B cell (primary cell): ENCODE measurements at regions not wholly inside any gene's neighbourhood (a gene's known extent, or its start where the extent isn't known, plus 50 kb on each side); places are given as distances from the start of the nearest gene placed in this dataset.

Source experiments
- ATAC-seq: fragments of 200-7000 bp; cut with Tn5 transposase; one replicate; pipeline ENCODE4 v1.10.0; 2021; ENCODE audit warnings: low read depth, mild to moderate bottlenecking, moderate number of reproducible peaks, moderate library complexity
- CTCF ChIA-PET: fragments of 350-600 bp; sonication (Branson Sonifier 250); formaldehyde crosslinking; loops from one replicate; lab custom pipeline; 2021; ENCODE audit warnings: antibody characterized with exemption, inconsistent platforms; lab: Charles Lee
- POLR2A ChIA-PET: fragments of 350-600 bp; sonication (Branson Sonifier 250); formaldehyde crosslinking; loops from one replicate; lab custom pipeline; 2021; ENCODE audit warnings: antibody characterized with exemption; lab: Charles Lee
- DNase-seq: peaks from one replicate; pipeline ENCODE4 v3.0.0; 2013
- H2AFZ ChIP-seq: 2 replicates; pipeline ENCODE4 v1.6.1; 2012; ENCODE audit warnings: mild to moderate bottlenecking, low read depth, low read length; ENCODE audit not compliant: insufficient read depth, poor library complexity, severe bottlenecking
- H3K27ac ChIP-seq, 2 donors: 1 replicate in 1 of 2; 2 replicates in 1 of 2; pipeline ENCODE4 v1.5.1; 2012 to 2013; ENCODE audit warnings: low read length in 2 of 2, mild to moderate bottlenecking in 2 of 2, moderate library complexity in 1 of 2
- H3K27me3 ChIP-seq, 4 experiments: fragments of 200-600 bp in 1 of 4; sonication (generic) in 1 of 4; replicated peaks in 1 of 4; 1 replicate in 2 of 4; 2 replicates in 2 of 4; pipeline versions ENCODE4 v1.6.1 to v1.7.0; 2013 to 2016; ENCODE audit warnings: low read length in 3 of 4, mild to moderate bottlenecking in 2 of 4, mixed read lengths in 1 of 4, moderate library complexity in 1 of 4; ENCODE audit not compliant: insufficient read depth in 4 of 4, control insufficient read depth in 3 of 4; ENCODE audit errors: control extremely low read depth in 1 of 4
- H3K36me3 ChIP-seq, 2 experiments: replicated peaks in 1 of 2; 1 replicate in 1 of 2; 2 replicates in 1 of 2; pipeline versions ENCODE4 v1.6.1 to v1.7.1; 2013; ENCODE audit warnings: low read length in 1 of 2; ENCODE audit not compliant: insufficient read depth in 2 of 2, control insufficient read depth in 1 of 2; ENCODE audit errors: control extremely low read depth in 1 of 2, extremely low read depth in 1 of 2
- H3K4me1 ChIP-seq, 2 donors: fragments of 200-600 bp in 1 of 2; sonication (generic) in 1 of 2; 1 replicate in 1 of 2; 2 replicates in 1 of 2; pipeline versions ENCODE4 v1.5.1 to v1.6.1; 2013 to 2017; ENCODE audit warnings: low read length in 2 of 2; ENCODE audit not compliant: control insufficient read depth in 2 of 2, insufficient read depth in 2 of 2
- H3K4me2 ChIP-seq: replicated peaks from 2 replicates; pipeline ENCODE3; 2012; ENCODE audit warnings: mild to moderate bottlenecking, low read depth, low read length; ENCODE audit not compliant: poor library complexity, severe bottlenecking
- H3K4me3 ChIP-seq, 5 experiments: fragments of 200-600 bp in 1 of 5; sonication (generic) in 1 of 5; 1 replicate in 3 of 5; 2 replicates in 2 of 5; pipeline versions ENCODE4 v1.5.1 to v1.7.0; 2011 to 2016; ENCODE audit warnings: low read length in 4 of 5, mild to moderate bottlenecking in 4 of 5, low read depth in 2 of 5, control low read depth in 1 of 5, moderate library complexity in 1 of 5; ENCODE audit not compliant: insufficient read depth in 1 of 5; ENCODE audit errors: control extremely low read depth in 1 of 5, extremely low read depth in 1 of 5
- H3K79me2 ChIP-seq: fragments of 200-600 bp; sonication (generic); one replicate; pipeline ENCODE4 v1.6.0; 2016; ENCODE audit warnings: low read length; ENCODE audit not compliant: control insufficient read depth, insufficient read depth
- H3K9ac ChIP-seq: fragments of 200-600 bp; sonication (generic); 2 replicates; pipeline ENCODE4 v1.6.1; 2017; ENCODE audit warnings: mild to moderate bottlenecking, low read length, moderate library complexity
- H3K9me3 ChIP-seq, 3 donors: one replicate each; pipeline versions ENCODE4 v1.6.1 to v1.7.1; 2013; ENCODE audit warnings: low read length in 2 of 3; ENCODE audit not compliant: control insufficient read depth in 2 of 3, insufficient read depth in 1 of 3; ENCODE audit errors: control extremely low read depth in 1 of 3
- H4K20me1 ChIP-seq: 2 replicates; pipeline ENCODE4 v1.6.0; 2012; ENCODE audit warnings: mild to moderate bottlenecking, low read length; ENCODE audit not compliant: insufficient read depth, control insufficient read depth, poor library complexity, severe bottlenecking
- H3K27ac Mint-ChIP-seq: one replicate; pipeline ENCODE4 v1.8.0; 2021; ENCODE audit warnings: mixed read lengths
- H3K27me3 Mint-ChIP-seq: one replicate; pipeline ENCODE4 v1.8.0; 2021; ENCODE audit warnings: mixed read lengths
- H3K4me1 Mint-ChIP-seq: one replicate; pipeline ENCODE4 v1.8.0; 2021; ENCODE audit warnings: mixed read lengths
- H3K4me3 Mint-ChIP-seq: one replicate; pipeline ENCODE4 v1.8.0; 2021; ENCODE audit warnings: mixed read lengths
- H3K9me3 Mint-ChIP-seq: one replicate; pipeline ENCODE4 v1.8.0; 2022; ENCODE audit warnings: mixed read lengths; ENCODE audit not compliant: insufficient read depth
- EZH2 ChIP-seq: IDR thresholded peaks from 2 replicates; pipeline ENCODE4 v1.6.1; 2012; ENCODE audit warnings: borderline replicate concordance, low read depth, mild to moderate bottlenecking, moderate library complexity, low read length; ENCODE audit not compliant: insufficient read depth, poor library complexity, severe bottlenecking
- WGBS: methylation state at CpG from one replicate; pipeline ENCODE4 v1.1.5; 2013; ENCODE audit warnings: missing lambda C conversion rate; ENCODE audit not compliant: insufficient coverage; 5-methylcytosine and 5-hydroxymethylcytosine counted together
- intact Hi-C: fragments of 100-400 bp; cut with micrococcal nuclease; formaldehyde crosslinking; loops from one replicate; pipeline ENCODE4 v1.10.0; 2022
- TF ChIP-seq, protein P1 (sequence below): fragments of 200-600 bp; IDR thresholded peaks from one replicate; pipeline ENCODE4 v1.8.0; 2022; ENCODE audit warnings: antibody characterized with exemption, mild to moderate bottlenecking

DNA sequence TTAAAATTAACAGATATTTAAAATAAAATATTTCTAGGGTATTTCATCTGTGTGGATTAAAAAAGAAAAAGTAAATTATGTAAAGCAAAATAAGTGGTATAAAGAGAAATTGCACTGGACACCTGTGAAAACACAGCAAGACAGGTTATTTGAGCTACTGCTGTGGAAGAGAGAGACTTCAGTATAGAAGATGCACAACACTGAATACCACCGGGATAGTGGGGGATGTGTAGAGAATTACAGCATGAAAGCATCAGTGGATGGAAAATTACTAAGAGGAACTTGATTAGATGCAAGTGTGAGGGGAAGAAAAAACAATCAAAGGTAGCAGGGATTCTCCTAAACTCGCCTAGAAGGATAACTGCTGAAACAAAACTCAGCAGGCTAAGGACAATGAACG lies 1242.5 kb upstream of the GBE1 start:
- Histone ChIP-seq H4K20me1 (no peaks in the 10 kb centered on the region), H3K27ac (no peak overlapping the region), H3K9ac (no peak overlapping the region), H3K27me3 (no peaks in the 10 kb centered on the region), H3K4me1 (no peaks in the 10 kb centered on the region), H2AFZ (no peak overlapping the region), H3K36me3 (no peaks in the 10 kb centered on the region), H3K79me2 (no peaks in the 10 kb centered on the region), H3K4me3 (no peak overlapping the region), H3K4me2 (no peak overlapping the region), H3K9me3 (no peaks in the 10 kb centered on the region)
- ChIA-PET CTCF (no interaction called here), POLR2A (no interaction called here)
- no peak for ATAC-seq
- DNase-seq = no peak
- Mint-ChIP-seq H3K27ac (no peak overlapping the region), H3K4me1 (no peaks in the 10 kb centered on the region), H3K4me3 (no peak overlapping the region), H3K27me3 (no peaks in the 10 kb centered on the region), H3K9me3 (no peaks in the 10 kb centered on the region)
- intact Hi-C loops = no loop called here
- TF ChIP-seq, protein P1, sequence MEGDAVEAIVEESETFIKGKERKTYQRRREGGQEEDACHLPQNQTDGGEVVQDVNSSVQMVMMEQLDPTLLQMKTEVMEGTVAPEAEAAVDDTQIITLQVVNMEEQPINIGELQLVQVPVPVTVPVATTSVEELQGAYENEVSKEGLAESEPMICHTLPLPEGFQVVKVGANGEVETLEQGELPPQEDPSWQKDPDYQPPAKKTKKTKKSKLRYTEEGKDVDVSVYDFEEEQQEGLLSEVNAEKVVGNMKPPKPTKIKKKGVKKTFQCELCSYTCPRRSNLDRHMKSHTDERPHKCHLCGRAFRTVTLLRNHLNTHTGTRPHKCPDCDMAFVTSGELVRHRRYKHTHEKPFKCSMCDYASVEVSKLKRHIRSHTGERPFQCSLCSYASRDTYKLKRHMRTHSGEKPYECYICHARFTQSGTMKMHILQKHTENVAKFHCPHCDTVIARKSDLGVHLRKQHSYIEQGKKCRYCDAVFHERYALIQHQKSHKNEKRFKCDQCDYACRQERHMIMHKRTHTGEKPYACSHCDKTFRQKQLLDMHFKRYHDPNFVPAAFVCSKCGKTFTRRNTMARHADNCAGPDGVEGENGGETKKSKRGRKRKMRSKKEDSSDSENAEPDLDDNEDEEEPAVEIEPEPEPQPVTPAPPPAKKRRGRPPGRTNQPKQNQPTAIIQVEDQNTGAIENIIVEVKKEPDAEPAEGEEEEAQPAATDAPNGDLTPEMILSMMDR = no peak
- TF ChIP-seq EZH2 = no peak
- 90% methylated on average over 1 of the region's 3 CpGs for WGBS

DNA sequence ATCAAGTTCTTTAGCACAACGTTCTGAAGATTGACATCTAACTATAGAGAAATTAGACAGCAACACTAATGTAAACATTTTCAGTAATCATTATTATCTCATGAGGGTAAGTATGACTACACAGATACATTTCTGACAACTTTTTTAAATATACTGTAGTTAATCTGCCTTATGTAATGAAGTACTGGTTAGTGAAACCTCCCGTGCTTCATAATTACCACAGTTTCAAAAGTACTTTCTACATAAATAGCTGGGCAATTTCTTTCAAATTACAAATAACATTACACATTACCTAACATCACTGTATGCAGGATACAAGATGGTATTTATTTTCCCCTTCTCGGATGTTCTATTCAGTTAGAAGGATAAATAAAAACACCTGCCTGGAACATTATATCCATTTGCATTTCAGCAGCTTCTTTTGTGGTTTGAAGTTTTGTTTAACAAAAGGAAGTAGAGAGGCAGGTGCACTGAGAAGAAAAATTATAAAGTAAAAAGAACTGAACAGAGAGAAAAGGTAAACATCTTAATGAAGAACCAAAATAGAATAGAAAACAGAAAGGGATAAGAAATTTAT lies 1241.5 kb upstream of the GBE1 start:
- H3K9me3 ChIP-seq = no peaks in the 10 kb centered on the region
- Mint-ChIP-seq H3K9me3 (no peaks in the 10 kb centered on the region), H3K4me1 (no peaks in the 10 kb centered on the region), H3K27me3 (no peaks in the 10 kb centered on the region), H3K4me3 (no peak overlapping the region), H3K27ac (no peak overlapping the region)
- H3K9ac ChIP-seq = no peak overlapping the region
- ChIA-PET CTCF (no interaction called here), POLR2A (no interaction called here)
- intact Hi-C loops = no loop called here
- H3K27ac ChIP-seq = no peak overlapping the region
- H3K36me3 ChIP-seq = no peaks in the 10 kb centered on the region
- H3K27me3 ChIP-seq = no peaks in the 10 kb centered on the region
- H3K4me3 ChIP-seq = no peak overlapping the region
- no CpG with 5 or more reads among the region's 3 CpGs for WGBS
- H3K79me2 ChIP-seq = no peaks in the 10 kb centered on the region
- H2AFZ ChIP-seq = no peak overlapping the region
- no peak for ATAC-seq
- H4K20me1 ChIP-seq = no peaks in the 10 kb centered on the region
- H3K4me2 ChIP-seq = no peak overlapping the region
- TF ChIP-seq, protein P1 = no peak
- TF ChIP-seq EZH2 = no peak
- DNase-seq = no peak
- no peaks in the 10 kb centered on the region for H3K4me1 ChIP-seq
